HUES6 (cell line): ENCODE measurements at regions not wholly inside any gene's neighbourhood (a gene's known extent, or its start where the extent isn't known, plus 50 kb on each side); places are given as distances from the start of the nearest gene placed in this dataset.

Experiments used
- H3K27ac ChIP-seq: 2 replicates; pipeline ENCODE4 v1.7.0; 2013; ENCODE audit warnings: low read depth, mild to moderate bottlenecking, low read length, inconsistent platforms
- H3K27me3 ChIP-seq: 2 replicates; pipeline ENCODE4 v1.6.1; 2013; ENCODE audit warnings: low read length; ENCODE audit not compliant: control insufficient read depth, insufficient read depth
- H3K36me3 ChIP-seq: 2 replicates; pipeline ENCODE4 v1.6.1; 2013; ENCODE audit warnings: low read length; ENCODE audit not compliant: control insufficient read depth, insufficient read depth
- H3K4me1 ChIP-seq: 2 replicates; pipeline ENCODE4 v1.6.1; 2013; ENCODE audit warnings: low read length; ENCODE audit not compliant: control insufficient read depth, insufficient read depth
- H3K4me3 ChIP-seq: 2 replicates; pipeline ENCODE4 v1.5.1; 2013; ENCODE audit warnings: low read depth, low read length
- H3K9ac ChIP-seq: one replicate; pipeline ENCODE4 v1.6.1; 2013; ENCODE audit warnings: mild to moderate bottlenecking, low read length
- H3K9me3 ChIP-seq: 2 replicates; pipeline ENCODE4 v1.6.1; 2013; ENCODE audit warnings: low read depth, low read length; ENCODE audit not compliant: control insufficient read depth, insufficient read depth

DNA sequence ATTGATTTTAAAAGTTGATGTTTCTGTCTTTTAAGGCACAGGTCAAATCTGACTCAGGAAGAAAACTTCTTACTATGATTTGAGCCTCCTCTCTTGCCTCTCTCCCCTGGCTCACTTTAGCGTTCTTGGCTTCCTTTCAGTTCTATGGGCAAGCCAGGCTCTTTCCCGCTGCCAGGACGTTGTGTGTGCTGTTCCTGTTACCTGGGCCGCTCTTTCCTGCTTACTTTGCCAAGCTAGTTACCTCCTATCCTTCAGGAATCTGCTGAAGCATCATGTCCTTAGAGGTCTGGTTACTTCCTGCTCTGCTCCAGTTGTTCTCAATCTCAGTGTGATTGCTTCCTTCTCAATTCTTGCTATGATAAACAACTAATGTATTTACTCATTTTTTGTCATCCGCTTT, 1108.5 kb upstream of the EEF2KMT start:
- Histone ChIP-seq H3K27me3 (no peaks in the 10 kb centered on the region), H3K9ac (no peak overlapping the region), H3K27ac (no peak overlapping the region), H3K4me3 (no peak overlapping the region), H3K36me3 (no peaks in the 10 kb centered on the region), H3K9me3 (no peaks in the 10 kb centered on the region), H3K4me1 (peaks cover 12% of the 10 kb centered on the region)

DNA sequence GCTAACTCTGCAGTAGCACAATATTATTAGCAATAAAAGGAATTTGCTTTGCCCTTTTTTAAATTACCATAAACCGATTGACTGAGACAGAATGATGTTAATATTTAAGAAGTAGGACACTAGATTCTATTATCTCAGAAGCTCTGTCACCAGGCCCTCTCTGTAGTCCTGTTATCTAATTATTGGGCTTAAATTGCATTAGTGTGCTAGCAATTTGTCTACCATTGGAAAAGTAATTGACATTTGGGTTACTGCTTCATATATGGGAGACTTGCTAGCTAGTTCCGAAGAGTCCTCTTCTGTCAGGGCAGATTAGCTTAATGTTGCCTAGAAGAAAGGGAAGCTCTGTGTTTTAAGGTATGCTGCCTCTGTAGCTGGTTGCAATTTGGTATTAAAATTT, 1107.3 kb upstream of the EEF2KMT start:
- Histone ChIP-seq H3K27ac (no peak overlapping the region), H3K9ac (no peak overlapping the region), H3K4me3 (no peak overlapping the region), H3K27me3 (no peaks in the 10 kb centered on the region), H3K36me3 (no peaks in the 10 kb centered on the region), H3K4me1 (peaks cover 12% of the 10 kb centered on the region), H3K9me3 (no peaks in the 10 kb centered on the region)

DNA sequence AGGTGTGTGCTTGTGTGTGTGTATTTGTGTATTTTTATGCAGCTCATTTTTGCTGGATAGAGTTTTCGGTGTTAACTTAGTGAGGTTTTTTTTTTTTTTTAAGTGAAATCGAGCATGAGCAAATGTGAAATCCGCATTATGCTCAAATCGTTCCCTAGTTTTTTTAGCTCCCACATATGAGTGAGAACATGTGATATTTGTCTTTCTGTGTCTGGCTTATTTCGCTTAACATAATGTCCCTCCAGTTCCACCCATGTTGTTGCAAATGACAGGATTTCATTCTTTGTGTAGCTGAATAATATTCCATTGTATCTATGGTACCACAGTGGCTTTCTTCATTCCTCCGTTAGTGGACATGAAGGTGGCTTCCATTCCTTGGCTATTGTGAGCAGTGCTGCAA, 1103.3 kb upstream of the EEF2KMT start:
- no peaks in the 10 kb centered on the region for H3K36me3 ChIP-seq
- no peak overlapping the region for H3K27ac ChIP-seq
- H3K4me1 ChIP-seq: peaks cover 26% of the 10 kb centered on the region
- no peak overlapping the region for H3K9ac ChIP-seq
- no peaks in the 10 kb centered on the region for H3K27me3 ChIP-seq
- H3K4me3 ChIP-seq: no peak overlapping the region
- no peaks in the 10 kb centered on the region for H3K9me3 ChIP-seq

DNA sequence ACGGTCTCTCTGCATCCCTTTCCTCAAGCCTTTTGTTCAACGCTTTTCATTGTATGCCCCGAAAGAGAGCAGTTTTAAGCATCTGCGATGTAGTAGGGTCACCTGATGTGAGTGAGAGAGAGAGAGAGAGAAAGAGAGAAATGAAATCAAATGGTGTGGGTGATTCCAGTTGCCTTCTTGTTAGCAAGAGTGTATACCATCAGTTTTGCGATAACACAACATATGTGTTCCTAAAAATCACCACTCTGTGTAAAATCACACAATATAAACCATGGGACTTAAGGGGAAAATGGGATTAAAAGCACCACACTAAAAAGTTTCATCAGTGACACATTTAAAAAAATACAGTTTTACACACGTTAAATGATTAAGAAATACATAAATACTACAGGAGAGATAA, 1102.7 kb upstream of the EEF2KMT start:
- Histone ChIP-seq H3K9ac (no peak overlapping the region), H3K27me3 (no peaks in the 10 kb centered on the region), H3K27ac (no peak overlapping the region), H3K36me3 (no peaks in the 10 kb centered on the region), H3K4me1 (peaks cover 28% of the 10 kb centered on the region), H3K4me3 (no peak overlapping the region), H3K9me3 (no peaks in the 10 kb centered on the region)

DNA sequence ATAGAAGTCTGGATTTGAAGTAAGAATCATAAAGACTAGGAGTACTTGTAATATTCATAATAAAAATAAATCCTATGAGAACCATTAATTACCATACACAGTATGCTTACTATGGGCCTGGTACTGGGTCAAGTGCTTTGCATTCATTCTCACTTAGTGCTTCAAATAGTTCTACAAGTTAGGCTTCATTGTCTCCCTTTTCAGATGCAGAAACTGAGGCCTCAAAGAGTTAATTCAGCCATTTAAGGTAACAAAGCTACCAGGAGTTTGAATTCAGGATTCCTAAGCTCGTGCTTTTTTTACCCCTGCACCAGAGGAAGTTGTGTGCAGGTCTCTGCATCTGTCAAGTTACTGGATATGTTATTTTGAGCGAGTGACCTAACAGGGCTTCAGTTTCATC, 1098.4 kb upstream of the EEF2KMT start:
- H3K9ac ChIP-seq: peak overlapping the region; percentile 12

DNA sequence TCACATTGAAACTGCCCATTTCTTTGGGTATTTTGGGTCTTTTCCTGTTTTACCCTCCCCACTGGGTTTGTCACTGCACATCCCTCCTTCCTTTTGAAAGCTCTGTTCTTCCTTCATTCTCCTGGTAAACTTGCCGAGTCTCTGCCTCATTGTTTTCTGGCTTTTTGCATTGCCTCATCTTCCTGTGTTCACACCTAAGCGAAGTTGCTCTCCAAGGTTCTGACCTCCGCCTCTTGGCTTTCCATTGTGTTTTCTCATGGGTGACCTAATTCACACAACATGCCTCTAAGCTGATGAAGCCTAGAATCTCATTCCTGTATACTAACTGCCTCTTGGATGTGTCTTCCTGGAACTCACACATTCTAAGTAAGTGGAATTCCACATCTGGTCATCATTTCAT, 1096.1 kb upstream of the EEF2KMT start:
- Histone ChIP-seq H3K9me3 (no peaks in the 10 kb centered on the region), H3K27ac (no peak overlapping the region), H3K36me3 (no peaks in the 10 kb centered on the region), H3K4me3 (no peak overlapping the region), H3K9ac (no peak overlapping the region), H3K4me1 (peaks cover 39% of the 10 kb centered on the region), H3K27me3 (no peaks in the 10 kb centered on the region)

More for the DNA sequence above, 1098.4 kb upstream of the EEF2KMT start:
- Histone ChIP-seq H3K36me3 (no peaks in the 10 kb centered on the region), H3K4me1 (peaks cover 39% of the 10 kb centered on the region), H3K27ac (peak overlapping the region; percentile 82), H3K9me3 (no peaks in the 10 kb centered on the region), H3K27me3 (no peaks in the 10 kb centered on the region), H3K4me3 (peak overlapping the region; percentile 29; the same call in 1 of the 2 replicates)

DNA sequence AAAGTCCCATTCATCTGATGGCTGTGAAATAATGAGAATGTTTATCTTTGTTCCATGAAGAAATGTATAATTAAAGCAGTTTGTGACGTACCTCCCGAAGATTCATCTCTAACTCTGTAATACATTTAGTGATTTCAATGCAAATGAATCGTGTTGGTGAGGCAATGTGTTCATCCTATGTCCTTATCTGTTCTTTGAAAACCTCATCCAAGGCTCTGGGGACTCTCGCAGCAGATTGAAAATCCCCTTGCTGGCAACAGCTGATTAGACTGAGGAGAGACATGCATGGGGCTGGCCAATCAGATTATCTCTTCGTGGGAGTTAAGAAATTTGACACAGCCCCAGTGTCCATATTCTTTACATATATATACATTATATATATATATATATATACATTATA, 1095.4 kb upstream of the EEF2KMT start:
- no peak overlapping the region for H3K4me3 ChIP-seq
- H3K9ac ChIP-seq: no peak overlapping the region
- peaks cover 33% of the 10 kb centered on the region for H3K4me1 ChIP-seq
- no peaks in the 10 kb centered on the region for H3K27me3 ChIP-seq
- no peaks in the 10 kb centered on the region for H3K9me3 ChIP-seq
- H3K27ac ChIP-seq: no peak overlapping the region
- no peaks in the 10 kb centered on the region for H3K36me3 ChIP-seq

DNA sequence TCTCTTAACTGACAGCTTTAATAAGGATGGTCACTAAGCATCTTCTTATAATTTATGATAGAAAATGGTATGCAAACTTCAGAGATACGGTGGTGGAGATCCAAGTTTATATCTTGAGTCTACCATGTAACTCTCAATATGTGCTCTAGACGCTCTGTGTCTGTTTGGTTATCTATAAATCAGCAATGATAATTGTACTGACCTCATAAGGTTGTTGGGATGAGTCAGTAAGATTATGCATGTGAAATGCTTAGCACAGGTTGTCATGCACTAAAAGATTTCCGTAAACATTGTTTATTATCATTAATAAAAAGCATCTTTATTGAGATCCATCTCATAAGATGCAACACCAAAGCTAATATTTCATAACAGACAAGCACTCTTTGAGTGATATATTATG, 1094.9 kb upstream of the EEF2KMT start:
- Histone ChIP-seq H3K27ac (no peak overlapping the region), H3K27me3 (no peaks in the 10 kb centered on the region), H3K4me3 (no peak overlapping the region), H3K4me1 (peaks cover 29% of the 10 kb centered on the region), H3K9me3 (no peaks in the 10 kb centered on the region), H3K36me3 (no peaks in the 10 kb centered on the region), H3K9ac (no peak overlapping the region)

DNA sequence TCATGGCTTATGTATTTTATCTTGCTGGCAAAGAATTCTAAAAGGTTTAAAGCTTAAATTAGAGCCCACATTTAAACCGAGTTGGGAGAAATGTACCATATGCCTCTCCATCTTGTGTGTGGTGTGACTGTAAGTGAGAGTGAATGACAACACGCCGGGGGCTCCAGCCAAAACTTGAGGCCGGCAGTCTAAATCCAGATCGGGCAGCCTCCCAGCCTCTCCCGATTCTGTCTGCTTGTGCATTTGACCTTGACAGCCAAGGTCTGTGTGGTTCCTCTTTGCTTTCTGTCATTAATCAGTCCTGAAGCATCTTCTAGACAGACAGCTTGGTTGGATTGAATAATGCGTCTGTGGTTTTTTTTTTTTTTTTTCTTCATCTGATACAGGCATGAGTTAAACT, 1093.2 kb upstream of the EEF2KMT start:
- Histone ChIP-seq H3K36me3 (no peaks in the 10 kb centered on the region), H3K9ac (no peak overlapping the region), H3K27ac (no peak overlapping the region), H3K27me3 (no peaks in the 10 kb centered on the region), H3K9me3 (no peaks in the 10 kb centered on the region), H3K4me3 (no peak overlapping the region), H3K4me1 (peaks cover 14% of the 10 kb centered on the region; the same call in 1 of the 2 replicates)

DNA sequence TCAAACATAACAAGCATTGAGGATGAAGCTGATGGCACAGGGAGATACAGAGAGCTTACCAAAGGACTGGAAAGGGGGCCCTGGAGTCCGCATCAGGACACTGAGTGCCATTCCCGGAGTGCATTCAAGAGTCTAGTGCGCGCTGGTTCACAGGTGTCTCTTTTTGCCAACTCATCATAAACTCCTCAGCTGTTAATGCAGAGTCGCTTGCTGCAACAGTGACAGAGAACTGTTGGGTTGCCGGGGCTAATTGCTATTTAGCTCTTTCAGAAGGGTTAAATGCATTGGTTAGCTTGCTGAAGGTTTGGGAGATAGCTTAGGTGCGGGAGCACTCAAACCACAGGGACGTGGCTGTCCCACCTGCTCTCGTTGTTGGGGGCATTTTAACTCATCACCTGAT, 1091.6 kb upstream of the EEF2KMT start:
- Histone ChIP-seq H3K27me3 (no peaks in the 10 kb centered on the region), H3K9ac (no peak overlapping the region), H3K27ac (no peak overlapping the region), H3K4me1 (peaks cover 8% of the 10 kb centered on the region; the same call in 1 of the 2 replicates), H3K36me3 (no peaks in the 10 kb centered on the region), H3K9me3 (peaks cover 1% of the 10 kb centered on the region; the same call in 1 of the 2 replicates), H3K4me3 (no peak overlapping the region)

DNA sequence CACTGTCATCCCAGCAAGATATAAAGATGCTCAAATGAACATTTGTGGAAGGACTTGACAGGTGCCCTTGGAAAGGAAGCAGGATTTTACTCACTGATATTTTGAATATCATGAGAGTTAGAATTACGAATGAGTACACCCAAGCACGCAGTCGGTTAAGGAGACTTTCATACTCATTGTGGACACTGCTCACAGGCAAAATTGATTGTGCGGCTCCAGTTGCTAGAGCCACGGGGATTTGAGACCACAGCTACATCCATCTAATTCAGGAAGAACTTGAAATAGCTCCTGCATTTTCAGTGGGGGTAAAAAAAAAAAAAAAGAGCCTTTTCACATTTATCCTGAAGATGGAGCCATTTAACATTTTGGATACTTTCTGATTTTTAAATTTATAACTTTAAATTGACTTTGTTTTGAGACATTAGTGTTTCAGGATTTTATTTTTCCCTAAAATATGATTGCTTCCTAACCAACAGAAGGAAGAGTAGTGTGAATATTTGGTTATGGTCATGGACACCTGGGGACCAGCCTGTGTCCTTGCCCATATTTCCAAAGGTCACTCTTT, 1080.1 kb upstream of the EEF2KMT start:
- H3K9ac ChIP-seq: no peak overlapping the region
- H3K4me3 ChIP-seq: no peak overlapping the region
- no peaks in the 10 kb centered on the region for H3K36me3 ChIP-seq
- H3K4me1 ChIP-seq: peaks cover 26% of the 10 kb centered on the region
- no peak overlapping the region for H3K27ac ChIP-seq
- H3K9me3 ChIP-seq: no peaks in the 10 kb centered on the region
- H3K27me3 ChIP-seq: no peaks in the 10 kb centered on the region

DNA sequence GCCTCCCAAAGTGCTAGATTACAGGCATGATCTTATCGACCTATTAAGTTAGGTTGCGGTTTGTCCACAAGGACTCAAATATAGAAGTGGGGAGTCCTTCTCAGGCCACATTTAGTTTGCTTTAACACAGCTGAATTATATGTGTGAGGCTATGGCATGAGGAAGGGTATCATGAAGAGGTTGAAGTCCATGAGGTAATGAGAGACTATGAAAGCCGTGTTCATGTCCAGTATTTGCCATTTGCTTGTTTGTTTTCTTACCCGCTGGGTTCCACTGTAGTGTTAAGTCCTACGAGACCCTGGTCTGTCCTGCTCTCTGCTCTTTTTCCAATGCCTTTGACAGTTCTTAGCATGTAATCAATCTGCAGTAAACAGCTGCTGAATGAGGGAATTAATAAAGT, 1072.4 kb upstream of the EEF2KMT start:
- Histone ChIP-seq H3K9ac (no peak overlapping the region), H3K27me3 (no peaks in the 10 kb centered on the region), H3K27ac (no peak overlapping the region), H3K4me1 (peaks cover 11% of the 10 kb centered on the region; the same call in 1 of the 2 replicates), H3K36me3 (no peaks in the 10 kb centered on the region), H3K9me3 (no peaks in the 10 kb centered on the region), H3K4me3 (no peak overlapping the region)
